HG03045 (cell line): ENCODE measurements at regions not wholly inside any gene's neighbourhood (a gene's known extent, or its start where the extent isn't known, plus 50 kb on each side); places are given as distances from the start of the nearest gene placed in this dataset.
A peak's percentile ranks its signal among the peaks of the same experiment; 100 is the strongest.

Experiments used
- ATAC-seq: cut with Tn5 transposase; IDR thresholded peaks from one replicate; pipeline ENCODE4 v1.9.1; 2021; ENCODE audit warnings: mild to moderate bottlenecking, moderate library complexity; ENCODE audit not compliant: unreplicated experiment

DNA sequence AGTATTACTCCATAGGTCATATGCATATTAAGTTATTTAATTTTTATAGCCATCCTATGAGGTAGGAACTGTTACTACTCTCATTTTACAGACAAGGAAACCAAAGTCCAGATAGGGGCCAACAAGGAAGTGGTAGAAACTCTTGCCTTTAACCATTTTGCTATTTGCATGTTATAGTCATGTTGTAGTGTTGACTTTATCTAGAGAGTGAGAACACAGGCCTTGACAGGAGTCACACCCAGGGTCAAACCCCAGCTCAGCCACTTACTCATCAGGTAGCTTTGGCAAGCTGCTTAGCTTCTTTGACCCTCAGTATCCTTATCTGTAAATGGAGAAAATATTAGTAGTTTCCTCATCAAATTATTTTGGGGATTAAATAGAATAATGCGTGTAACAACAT lies 156.2 kb downstream of the CAND1 start:
- ATAC-seq: no peak

DNA sequence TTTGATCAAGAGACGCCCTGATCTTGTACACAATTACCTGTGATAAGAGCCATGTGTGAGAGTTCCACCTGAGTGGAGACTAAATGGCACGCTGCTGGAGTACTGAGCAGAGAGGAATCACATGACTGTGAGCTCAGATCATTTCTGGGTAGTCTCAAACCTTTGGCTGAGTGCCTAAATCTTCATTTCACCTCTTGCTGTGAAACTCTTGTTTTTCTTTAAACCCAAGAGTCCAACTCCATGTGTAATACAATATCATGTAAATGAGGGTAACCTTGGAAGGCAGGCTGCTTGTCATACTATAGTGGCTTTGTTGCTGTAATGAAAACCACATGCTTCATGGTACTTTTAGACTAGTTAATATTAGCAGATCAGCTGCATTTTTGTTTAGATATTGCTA lies 156.9 kb downstream of the CAND1 start:
- ATAC-seq: no peak

DNA sequence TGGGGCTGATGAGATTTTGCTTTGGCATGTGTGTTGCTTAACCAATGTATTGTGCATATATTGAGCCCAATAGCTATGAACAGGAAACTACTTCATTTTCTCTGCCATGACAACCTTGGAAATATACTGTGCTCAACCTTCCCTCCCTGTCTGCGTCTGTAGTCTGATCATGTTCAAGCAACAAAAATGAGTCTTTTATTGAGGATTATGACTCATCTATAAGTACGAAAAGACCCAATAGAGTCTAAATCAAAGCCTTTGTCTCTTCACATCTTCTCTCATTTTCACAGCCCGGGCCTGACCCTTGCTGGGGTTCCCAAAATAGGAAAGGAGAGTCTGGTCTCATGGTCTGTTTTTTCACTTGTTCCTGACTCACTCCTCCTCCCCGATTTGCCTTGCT lies 158.2 kb downstream of the CAND1 start:
- ATAC-seq: no peak

DNA sequence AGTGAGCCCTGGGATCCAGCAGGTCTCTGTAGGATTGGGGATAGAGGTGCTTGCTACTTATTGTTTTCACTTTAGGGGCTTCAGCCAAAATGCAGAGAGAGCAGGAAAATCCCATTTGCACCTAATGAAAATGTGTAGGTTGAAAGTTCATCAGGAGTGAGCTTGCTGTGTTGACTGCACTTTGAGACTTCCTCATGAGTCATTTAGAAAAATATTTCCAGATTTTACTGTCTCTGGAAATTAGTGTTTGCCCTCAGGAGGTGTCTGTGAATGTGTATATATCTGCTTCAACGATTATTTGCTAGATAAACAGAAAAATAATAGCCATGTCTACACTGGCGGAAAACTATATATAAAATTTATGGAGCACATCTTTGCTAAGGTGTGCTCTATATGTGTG lies 159.3 kb downstream of the CAND1 start:
- ATAC-seq: no peak

DNA sequence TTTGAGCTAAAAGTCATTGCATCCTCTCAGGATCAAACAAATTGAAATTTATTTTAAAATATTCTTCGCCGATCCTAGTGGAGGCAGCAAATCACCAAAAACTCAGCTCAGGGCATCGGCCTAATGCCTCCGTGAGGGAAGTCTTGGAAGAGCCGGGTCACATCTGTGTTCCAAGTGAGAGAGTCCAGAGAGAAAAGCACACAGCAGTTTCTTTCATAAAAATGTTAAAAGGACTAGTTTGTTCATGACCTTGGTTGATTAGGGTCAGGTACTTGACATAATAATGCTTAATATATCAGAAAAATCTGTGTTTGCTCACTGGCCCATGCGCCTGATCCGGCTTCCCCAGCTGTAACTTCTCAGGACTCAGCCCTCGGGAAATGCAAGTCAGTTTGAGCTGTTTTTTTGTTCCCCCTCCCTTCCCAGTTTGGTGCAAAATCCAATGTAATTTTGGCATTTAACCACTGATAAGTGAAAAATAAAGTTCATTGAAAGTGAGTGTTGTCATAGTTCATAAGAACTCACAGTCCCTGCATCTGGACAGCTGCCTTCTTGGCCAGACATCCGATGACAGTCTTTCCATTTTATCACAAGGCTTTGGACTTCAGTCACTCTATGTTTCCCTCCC lies 161.7 kb downstream of the CAND1 start:
- ATAC-seq: no peak

DNA sequence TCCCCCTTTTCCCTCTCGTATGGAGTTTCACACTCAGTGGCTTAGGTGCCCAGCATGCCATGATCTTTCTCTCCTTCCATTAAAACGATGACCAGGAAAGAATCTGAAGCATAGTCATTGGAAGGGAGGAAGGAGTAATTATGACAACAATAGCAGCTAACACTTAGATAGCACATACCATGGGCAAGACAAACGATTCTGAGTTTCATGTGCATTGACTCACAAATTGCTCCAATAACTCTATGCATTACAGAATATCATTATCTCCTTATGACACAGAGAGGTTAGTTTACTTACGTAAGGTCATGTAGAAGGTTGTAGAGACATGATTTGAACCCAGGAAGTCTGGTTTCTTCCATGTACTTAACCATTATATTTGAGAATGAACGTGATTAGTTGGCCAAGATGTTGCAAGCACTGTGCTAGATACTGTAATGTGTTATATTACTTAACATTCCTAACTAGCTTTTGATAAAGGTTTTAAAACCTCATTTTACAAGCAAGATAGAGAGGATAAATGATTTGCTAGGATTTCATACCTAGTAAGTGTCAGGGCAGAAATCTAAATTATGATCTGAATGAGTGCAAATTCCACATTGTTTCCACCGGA lies 162.4 kb downstream of the CAND1 start:
- ATAC-seq: no peak

DNA sequence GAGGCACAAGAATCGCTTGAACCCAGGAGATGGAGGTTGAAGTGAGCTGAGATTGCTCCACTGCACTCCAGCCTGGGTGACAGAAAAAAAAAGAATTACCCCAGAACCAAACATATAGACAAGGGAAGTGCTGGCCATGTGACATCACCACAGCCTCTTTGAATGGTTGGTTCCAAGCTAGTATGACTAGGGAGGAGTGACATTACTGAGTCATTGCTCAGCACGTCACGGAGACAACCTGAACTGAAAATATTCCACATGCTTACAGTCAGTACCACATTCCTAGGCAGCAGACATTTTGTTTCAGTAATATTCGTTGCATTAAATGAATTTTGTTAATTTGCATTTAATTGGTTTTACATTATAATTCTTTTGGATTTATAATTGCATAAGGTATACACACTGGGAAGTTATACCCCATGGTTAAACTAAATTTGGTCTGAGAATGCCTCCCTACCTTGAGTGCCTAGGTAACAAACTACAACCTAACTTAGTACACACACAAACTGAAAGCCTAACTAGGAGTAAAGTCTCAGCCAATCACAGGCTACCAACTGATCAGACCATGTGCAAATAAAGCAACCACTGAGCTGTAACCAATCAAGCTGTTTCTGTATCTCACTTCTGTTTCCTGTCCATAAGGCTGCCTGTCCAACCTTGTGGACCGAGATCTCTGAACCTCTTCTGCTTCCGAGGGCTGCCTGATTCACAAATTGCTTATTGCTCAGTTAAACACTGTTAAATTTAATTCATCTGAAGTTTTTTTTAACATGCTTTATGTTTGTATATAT lies 164.4 kb downstream of the CAND1 start:
- ATAC-seq: peak; percentile 71

DNA sequence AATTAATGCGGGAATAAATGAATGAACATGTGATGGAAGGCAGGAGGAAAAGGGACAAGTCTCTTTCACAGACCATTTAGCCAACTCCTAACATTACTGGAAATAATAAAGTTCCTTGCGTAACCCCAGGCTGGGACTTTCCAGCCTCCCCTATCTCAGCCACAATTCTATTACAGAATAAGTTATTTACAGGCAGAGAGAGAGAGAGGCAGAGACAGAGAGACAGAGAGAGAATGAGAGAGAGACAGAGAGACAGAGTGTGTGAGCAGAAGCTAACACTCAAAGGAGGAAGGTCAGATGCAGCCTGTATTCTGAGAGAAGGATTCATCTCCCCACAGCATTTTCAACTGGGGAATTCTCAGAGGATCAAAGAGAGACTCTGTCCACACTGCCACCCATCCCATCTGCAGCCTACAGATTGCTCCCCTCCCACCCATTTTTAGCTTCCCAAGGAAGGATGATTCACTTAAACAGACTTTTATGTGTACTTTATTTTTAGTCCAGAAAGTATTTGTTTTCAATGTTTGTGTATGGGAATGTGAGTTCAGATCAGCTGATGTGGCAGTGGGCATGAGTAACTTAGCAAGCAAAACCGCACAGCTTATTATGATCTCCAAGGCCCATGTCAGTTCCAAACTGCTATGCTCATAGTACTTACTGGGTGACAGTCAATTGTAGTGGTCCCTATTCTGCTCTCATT lies 165.7 kb downstream of the CAND1 start:
- no peak for ATAC-seq

DNA sequence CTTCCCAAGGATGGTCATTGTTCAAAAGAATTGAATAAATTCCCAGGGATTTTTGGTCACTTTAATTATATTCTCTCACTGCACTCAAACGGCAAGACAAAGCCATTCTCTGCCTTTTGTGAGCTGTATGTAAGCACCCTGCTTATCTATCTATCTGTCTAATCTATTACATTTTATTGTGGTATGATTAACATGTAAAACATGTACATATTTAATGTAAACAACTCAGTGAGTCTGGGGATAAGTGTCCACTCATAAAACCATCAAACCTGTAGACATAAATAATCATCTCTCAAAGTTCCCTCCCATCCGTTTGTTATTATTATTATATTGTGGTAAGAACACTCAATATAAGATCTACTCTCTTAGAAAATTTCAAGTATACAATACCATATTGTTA lies 167.1 kb downstream of the CAND1 start:
- ATAC-seq: no peak

DNA sequence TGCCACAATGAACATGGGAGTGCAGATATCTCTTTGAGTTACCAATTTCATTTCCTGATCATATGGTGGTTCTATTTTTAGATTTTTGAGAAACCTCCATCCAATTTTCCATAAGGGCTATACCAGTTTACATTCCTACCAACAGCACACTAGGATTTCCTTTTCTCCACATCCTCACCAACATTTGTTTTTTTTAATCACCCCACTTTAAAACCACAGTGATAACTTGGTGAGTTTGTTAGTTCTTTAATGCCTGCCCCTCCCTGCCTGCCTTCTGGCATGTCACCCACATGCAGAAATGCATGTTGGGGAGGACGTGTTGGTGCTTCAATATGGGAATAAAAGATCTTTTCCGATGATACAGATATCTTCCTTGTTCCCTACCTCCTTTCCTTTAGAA lies 167.9 kb downstream of the CAND1 start:
- ATAC-seq: no peak

DNA sequence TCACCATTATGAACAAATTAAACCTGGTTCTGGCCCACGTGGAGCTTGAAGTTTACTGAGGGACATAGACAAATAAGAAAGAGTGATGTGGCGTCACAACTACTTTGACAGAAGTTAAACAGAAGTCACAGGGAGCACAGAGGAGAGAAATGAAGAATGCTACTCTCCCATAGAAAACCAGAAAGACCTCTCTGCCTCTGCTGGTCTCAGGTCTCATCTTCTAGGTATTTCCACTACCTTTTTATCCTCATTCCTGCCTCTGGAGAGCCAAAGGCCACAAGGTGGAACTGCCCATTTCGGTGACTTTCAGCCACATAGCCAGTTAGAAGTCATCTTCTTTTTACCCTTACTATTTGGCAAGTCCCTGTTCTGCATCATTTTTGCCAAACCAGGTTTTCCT lies 170.5 kb downstream of the CAND1 start:
- no peak for ATAC-seq

DNA sequence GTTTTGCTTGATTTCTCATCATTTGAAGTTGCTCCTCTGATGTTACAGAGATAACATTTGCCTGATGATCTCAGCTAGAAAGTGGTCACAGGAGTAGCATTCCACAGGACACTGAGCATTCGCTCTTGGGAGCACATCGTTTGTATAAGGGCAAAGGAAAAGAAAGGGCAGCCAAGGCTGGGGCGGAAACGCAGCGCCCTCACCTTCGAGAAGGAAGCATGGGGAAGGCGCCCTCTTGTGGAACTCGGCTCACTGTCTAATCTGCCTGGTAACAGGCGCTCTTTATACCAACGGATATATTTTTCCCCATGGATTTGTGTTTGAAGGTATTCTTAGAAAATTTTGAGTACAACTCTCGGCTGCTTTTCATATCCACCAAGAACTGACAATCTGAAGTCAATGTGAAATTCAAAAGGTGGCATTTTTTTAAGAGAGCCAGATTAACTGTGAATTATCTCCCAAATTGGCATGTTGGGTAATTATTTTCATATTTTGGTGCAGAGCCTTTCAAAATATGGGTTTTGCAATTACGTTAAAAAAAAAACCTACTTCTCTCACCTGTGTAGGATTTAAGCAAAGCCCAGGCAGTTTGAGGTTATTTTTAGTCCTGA lies 172.7 kb downstream of the CAND1 start:
- peak; percentile 73 for ATAC-seq

DNA sequence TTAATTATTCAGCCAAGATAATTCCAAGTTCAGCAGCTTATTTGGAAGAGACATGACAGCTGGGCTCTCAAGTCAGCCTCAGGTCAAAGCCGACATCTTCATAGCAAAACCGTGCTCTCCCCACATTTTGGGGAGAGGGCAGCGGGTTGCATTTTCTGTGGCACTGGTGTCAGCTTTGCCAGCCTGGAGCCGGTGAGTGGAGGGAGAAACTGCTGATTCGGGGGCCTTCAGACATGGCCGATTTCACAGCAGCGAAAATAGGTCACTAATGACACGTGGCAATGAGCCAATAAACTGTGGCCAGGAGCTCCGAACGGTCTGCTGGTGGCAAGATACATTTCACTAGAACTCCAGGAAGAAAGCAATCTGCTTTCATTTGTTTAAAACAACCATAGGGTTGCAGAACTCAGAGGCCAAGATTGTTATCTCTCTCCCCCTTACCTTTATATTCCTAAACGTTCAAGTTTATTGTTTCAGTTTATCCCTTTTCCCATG lies 173.2 kb downstream of the CAND1 start:
- no peak for ATAC-seq

DNA sequence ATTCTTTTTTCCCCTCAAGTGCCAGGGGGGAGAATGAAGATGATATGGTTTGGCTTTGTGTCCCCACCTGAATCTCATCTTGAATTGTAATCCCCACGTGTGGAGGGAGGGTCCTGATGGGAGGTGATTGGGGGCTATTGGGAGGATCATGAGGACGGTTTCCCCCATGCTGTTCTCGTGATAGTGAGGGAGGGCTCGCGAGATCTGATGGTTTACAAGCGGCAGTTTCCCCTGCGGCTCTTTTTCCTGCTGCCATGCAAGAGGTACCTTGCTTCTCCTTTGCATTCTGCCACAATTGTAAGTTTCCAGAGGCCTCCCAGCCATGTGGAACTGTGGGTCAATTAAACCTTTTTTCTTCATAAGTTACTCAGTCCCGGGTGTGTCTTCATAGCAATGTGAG lies 173.7 kb downstream of the CAND1 start:
- ATAC-seq: no peak

DNA sequence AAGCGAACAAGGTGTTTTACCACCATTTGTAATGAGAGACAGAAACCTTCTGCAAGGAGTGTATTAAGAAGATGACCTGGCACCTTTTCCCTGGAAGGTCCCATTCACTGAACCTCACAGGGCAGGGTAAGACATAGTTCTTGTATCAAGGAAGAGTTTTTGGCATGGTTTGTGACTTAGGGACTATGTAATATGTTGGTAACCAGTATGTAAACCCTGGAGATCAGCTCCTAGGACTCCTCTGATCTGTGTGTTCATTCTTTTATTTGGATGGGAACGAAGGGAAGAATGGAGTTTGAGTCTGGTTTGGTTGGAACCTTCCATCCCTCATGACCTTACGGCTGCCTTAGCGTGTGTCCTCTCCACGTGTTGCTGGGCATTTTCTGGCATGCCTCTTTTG lies 175.4 kb downstream of the CAND1 start:
- no peak for ATAC-seq

DNA sequence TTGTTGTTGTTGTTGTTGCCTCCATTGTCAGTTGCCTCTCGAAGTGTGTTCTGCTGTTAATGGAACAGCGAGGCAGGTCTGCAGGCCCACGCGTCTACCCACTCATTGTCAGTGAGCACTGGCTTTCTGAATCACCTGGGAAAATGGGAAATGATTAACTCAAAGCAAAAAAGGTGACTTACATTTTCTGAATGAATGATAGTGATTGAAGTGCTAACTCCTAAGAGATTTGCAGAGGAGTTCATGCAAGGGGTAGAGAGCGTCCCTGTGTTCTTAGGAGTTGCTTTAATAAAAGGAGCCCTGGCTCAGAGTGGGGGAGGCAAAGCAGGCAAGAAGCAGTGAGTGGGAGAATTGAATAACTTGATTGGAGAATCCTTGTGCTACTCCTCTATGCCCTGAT lies 177.6 kb downstream of the CAND1 start:
- no peak for ATAC-seq

DNA sequence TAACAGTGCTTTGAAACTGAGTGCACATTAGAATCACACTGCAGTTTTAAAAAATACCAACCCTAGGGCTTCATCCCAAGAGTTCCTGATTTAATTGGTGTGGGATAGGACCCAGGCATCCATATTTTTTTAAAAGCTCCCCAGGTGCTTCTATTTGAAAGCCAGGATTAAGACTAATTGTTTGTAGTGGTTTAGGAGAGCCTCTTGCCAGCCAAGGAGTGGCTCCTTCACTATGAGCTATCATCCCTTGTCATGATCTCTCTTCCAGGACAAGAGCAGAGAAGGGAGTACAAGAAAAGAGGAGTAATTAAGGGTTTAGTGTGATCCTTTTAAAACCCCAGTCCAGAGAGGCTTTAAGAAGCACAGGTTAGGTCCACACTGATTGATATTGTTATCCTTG lies 178.0 kb downstream of the CAND1 start:
- no peak for ATAC-seq

DNA sequence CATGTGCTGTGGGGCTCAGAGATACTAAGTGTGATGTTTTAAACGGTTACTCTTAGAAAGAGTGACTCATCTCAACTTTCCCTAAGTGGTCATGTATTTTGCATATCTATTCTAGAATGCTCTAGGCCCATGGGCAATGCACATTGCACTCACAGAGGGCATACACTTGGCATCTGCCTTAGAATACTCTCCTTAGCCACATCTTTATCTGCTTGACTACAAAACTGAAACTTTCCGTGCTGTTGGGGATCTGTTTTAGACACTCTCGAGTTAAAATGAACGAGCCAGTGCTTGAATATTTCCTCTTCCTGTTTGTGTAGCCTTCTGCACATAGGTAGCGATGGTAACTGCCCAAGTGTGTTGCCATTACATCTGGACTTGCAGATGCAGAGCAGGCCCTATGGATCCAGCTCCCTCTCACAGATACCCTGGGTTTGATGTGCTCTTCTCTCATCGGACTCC lies 180.5 kb downstream of the CAND1 start:
- ATAC-seq: peak; percentile 78

DNA sequence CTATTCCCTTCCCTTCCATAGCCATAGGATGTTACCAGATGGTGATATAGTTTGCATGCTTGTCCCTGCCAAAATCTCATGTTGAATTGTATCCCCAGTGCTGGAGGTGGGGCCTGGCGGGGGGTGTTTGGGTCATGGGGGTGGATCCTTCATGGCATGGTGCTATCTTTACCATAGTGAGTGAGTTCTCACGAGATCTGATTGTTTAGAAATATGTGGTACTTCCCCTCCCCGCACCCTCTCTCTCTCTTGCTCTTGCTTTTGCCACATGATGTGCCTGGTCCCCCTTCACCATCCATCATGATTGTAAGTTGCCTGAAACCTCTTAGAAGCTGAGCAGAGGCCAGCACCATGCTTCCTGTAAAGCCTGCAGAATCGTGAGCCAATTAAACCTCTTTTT lies 181.3 kb downstream of the CAND1 start:
- no peak for ATAC-seq

DNA sequence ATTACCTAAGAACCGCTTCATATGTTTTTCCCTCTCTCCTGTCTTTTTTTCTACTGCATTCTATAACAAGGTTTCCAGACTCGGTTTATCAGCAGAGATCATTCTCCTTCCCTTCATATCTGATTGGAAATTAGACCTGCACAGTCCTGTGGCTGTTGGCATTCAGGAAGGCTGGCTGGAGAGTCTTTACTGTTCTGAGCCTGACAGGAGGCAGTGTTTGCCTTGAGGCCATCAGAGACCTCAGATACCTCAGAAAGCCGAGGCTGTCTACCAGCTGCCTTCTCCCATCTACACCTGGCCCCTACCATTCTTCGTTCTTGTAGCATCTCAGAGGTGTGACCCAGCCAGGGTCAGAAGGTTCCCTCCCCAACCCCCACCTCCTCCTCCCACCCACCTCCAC lies 182.0 kb downstream of the CAND1 start:
- ATAC-seq: no peak
